RWPE1 (cell line): ENCODE measurements at regions not wholly inside any gene's neighbourhood (a gene's known extent, or its start where the extent isn't known, plus 50 kb on each side); places are given as distances from the start of the nearest gene placed in this dataset.

Experiments
- CTCF ChIA-PET: fragments of 350-600 bp; sonication (Branson Sonifier 250); formaldehyde crosslinking; extraction: SDS; loops from one replicate; lab custom pipeline; 2021; lab: Yijun Ruan, JAX
- POLR2A ChIA-PET: fragments of 400-600 bp; formaldehyde crosslinking; extraction: SDS; loops from one replicate; lab custom pipeline; 2020; ENCODE audit warnings: antibody characterized with exemption; ENCODE audit not compliant: low non-redundant PET; lab: Yijun Ruan, JAX
- DNase-seq: peaks from one replicate; pipeline ENCODE4 v3.0.0; 2012; ENCODE audit warnings: low spot score
- H3K27ac ChIP-seq: fragments of 450-650 bp; 2 replicates; pipeline ENCODE4 v1.5.1; 2017
- CTCF ChIP-seq: fragments of 450-650 bp; conservative IDR thresholded peaks from 2 replicates; pipeline ENCODE4 v1.5.1; 2017; ENCODE audit warnings: low read depth, mild to moderate bottlenecking

- ChIA-PET POLR2A (no interaction called here), CTCF (interaction anchor here (0.7 kb wide), 3 partner anchors 21 to 281 kb away, joined by 3 to 4 read pairs (median 3); no protein-coding TSS in a partner anchor)
- no peak for TF ChIP-seq CTCF
- no peak overlapping the region for H3K27ac ChIP-seq
- DNase-seq = no peak
These were observed 57.1 kb upstream of the LIN7C start for GRCh38 chr11:27563641-27564040.

GRCh38 chr11:27563201-27563600 lies 56.6 kb upstream of the LIN7C start:
- no peak overlapping the region for H3K27ac ChIP-seq
- DNase-seq = no peak
- no peak for TF ChIP-seq CTCF
- CTCF ChIA-PET = interaction anchor here (0.7 kb wide), 1 partner anchor 139 kb away, joined by 4 read pairs; no protein-coding TSS in a partner anchor
- POLR2A ChIA-PET = no interaction called here

GRCh38 chr11:27558401-27558800 lies 51.8 kb upstream of the LIN7C start:
- no peak for DNase-seq
- POLR2A ChIA-PET = no interaction called here
- no peak for TF ChIP-seq CTCF
- no peak overlapping the region for H3K27ac ChIP-seq
- CTCF ChIA-PET = no interaction called here

GRCh38 chr11:27557226-27557625 lies 50.7 kb upstream of the LIN7C start:
- CTCF ChIA-PET = no interaction called here
- no peak overlapping the region for H3K27ac ChIP-seq
- POLR2A ChIA-PET = no interaction called here
- no peak for DNase-seq
- no peak for TF ChIP-seq CTCF
